Retinal pigment epithelial cell (primary cell): ENCODE measurements at regions not wholly inside any gene's neighbourhood (a gene's known extent, or its start where the extent isn't known, plus 50 kb on each side); places are given as distances from the start of the nearest gene placed in this dataset.

Source experiments
- DNase-seq: peaks from one replicate; pipeline ENCODE4 v3.0.0-alpha.2; 2010; ENCODE audit warnings: low read depth
- H3K4me3 ChIP-seq: 2 replicates; pipeline ENCODE4 v1.5.1; 2011; ENCODE audit warnings: mild to moderate bottlenecking, low read length, control low read depth, moderate library complexity
- CTCF ChIP-seq: conservative IDR thresholded peaks from 2 replicates; pipeline ENCODE4 v1.5.1; 2011; ENCODE audit warnings: low read depth, low read length, control low read depth, inconsistent platforms

GRCh38 chr1:90132306-90132705 is 137.4 kb downstream of the ZNF326 start:
- DNase-seq = no peak
- no peak overlapping the region for H3K4me3 ChIP-seq
- no peak for TF ChIP-seq CTCF

GRCh38 chr1:90127288-90127953 is 132.5 kb downstream of the ZNF326 start:
- H3K4me3 ChIP-seq = no peak overlapping the region
- DNase-seq = no peak
- no peak for TF ChIP-seq CTCF

- TF ChIP-seq CTCF = no peak
- no peak overlapping the region for H3K4me3 ChIP-seq
- DNase-seq = no peak
Measured at GRCh38 chr1:90126834-90127233, 131.9 kb downstream of the ZNF326 start.

GRCh38 chr1:90122654-90123340 is 127.9 kb downstream of the ZNF326 start:
- no peak overlapping the region for H3K4me3 ChIP-seq
- TF ChIP-seq CTCF = no peak
- DNase-seq = no peak

- peak; percentile 74 for TF ChIP-seq CTCF
- no peak for DNase-seq
Measured at GRCh38 chr1:90114521-90115141, 119.7 kb downstream of the ZNF326 start.

GRCh38 chr1:90107990-90108389 is 113.1 kb downstream of the ZNF326 start:
- TF ChIP-seq CTCF = no peak
- no peak for DNase-seq
- H3K4me3 ChIP-seq = no peak overlapping the region

More at GRCh38 chr1:90114521-90115141, 119.7 kb downstream of the ZNF326 start:
- H3K4me3 ChIP-seq = no peak overlapping the region
